Stimulated activated naive B cell treated with anti-CD40 and anti-IgM and Interleukin-4, amounts not matched to agents 10 μg/mL and 1 μg/mL and 100 μg/mL, for 72 hours (primary cell): ENCODE measurements at regions not wholly inside any gene's neighbourhood (a gene's known extent, or its start where the extent isn't known, plus 50 kb on each side); places are given as distances from the start of the nearest gene placed in this dataset.

Experiments used
- ATAC-seq, 2 donors: fragments of 150-1000 bp; cut with Tn5 transposase; replicated peaks; 2 replicates each; pipeline ENCODE4 v1.10.0; 2021; ENCODE audit warnings: moderate library complexity in 1 of 2
- DNase-seq: peaks from one replicate; pipeline ENCODE4 v3.0.0; 2021
- H3K27ac Mint-ChIP-seq: one replicate; pipeline ENCODE4 v1.8.0; 2022; ENCODE audit warnings: mild to moderate bottlenecking, mixed read lengths
- H3K27me3 Mint-ChIP-seq, 2 donors: one replicate each; pipeline ENCODE4 v1.8.0; 2022; ENCODE audit warnings: mixed read lengths in 2 of 2
- H3K36me3 Mint-ChIP-seq, 2 donors: one replicate each; pipeline ENCODE4 v1.8.0; 2022; ENCODE audit warnings: mixed read lengths in 2 of 2, mild to moderate bottlenecking in 1 of 2
- H3K4me1 Mint-ChIP-seq, 2 donors: one replicate each; pipeline ENCODE4 v1.8.0; 2022; ENCODE audit warnings: mixed read lengths in 2 of 2, mild to moderate bottlenecking in 1 of 2
- H3K4me3 Mint-ChIP-seq, 2 donors: one replicate each; pipeline ENCODE4 v1.8.0; 2022; ENCODE audit warnings: mild to moderate bottlenecking in 2 of 2, mixed read lengths in 2 of 2, moderate library complexity in 1 of 2
- H3K9me3 Mint-ChIP-seq, 2 donors: one replicate each; pipeline ENCODE4 v1.8.0; 2022; ENCODE audit warnings: mixed read lengths in 2 of 2, mild to moderate bottlenecking in 1 of 2

GRCh38 chr16:49111351-49111750, 170.3 kb downstream of the CBLN1 start:
- no peaks in the 10 kb centered on the region for H3K27me3 Mint-ChIP-seq
- H3K4me1 Mint-ChIP-seq: no peaks in the 10 kb centered on the region
- H3K36me3 Mint-ChIP-seq: no peaks in the 10 kb centered on the region
- DNase-seq (no peak), ATAC-seq (no peak)
- H3K9me3 Mint-ChIP-seq: peaks cover 0 to 8% of the 10 kb centered on the region in 2 donors
- H3K4me3 Mint-ChIP-seq: no peak overlapping the region
- no peak overlapping the region for H3K27ac Mint-ChIP-seq

- no peak for DNase-seq
- Mint-ChIP-seq H3K4me3 (no peak overlapping the region), H3K27me3 (no peaks in the 10 kb centered on the region), H3K9me3 (peaks cover 0 to 8% of the 10 kb centered on the region in 2 donors), H3K36me3 (no peaks in the 10 kb centered on the region), H3K27ac (no peak overlapping the region), H3K4me1 (no peaks in the 10 kb centered on the region)
- ATAC-seq: no peak
These were observed 173.0 kb downstream of the CBLN1 start for GRCh38 chr16:49108611-49109010.

GRCh38 chr16:49103298-49103697, 178.3 kb downstream of the CBLN1 start:
- Mint-ChIP-seq H3K4me3 (no peak overlapping the region), H3K36me3 (no peaks in the 10 kb centered on the region), H3K27me3 (no peaks in the 10 kb centered on the region), H3K9me3 (peaks cover 3 to 8% of the 10 kb centered on the region in 2 donors), H3K27ac (no peak overlapping the region), H3K4me1 (no peaks in the 10 kb centered on the region)
- DNase-seq (no peak), ATAC-seq (no peak)

GRCh38 chr16:49101997-49102396, 179.6 kb downstream of the CBLN1 start:
- Mint-ChIP-seq H3K27ac (no peak overlapping the region), H3K9me3 (peaks cover 3 to 8% of the 10 kb centered on the region in 2 donors), H3K36me3 (no peaks in the 10 kb centered on the region), H3K27me3 (no peaks in the 10 kb centered on the region), H3K4me1 (no peaks in the 10 kb centered on the region), H3K4me3 (no peak overlapping the region)
- no peak for DNase-seq
- ATAC-seq: no peak

GRCh38 chr16:49100366-49100765, 181.3 kb downstream of the CBLN1 start:
- no peaks in the 10 kb centered on the region for H3K36me3 Mint-ChIP-seq
- no peak overlapping the region for H3K4me3 Mint-ChIP-seq
- no peaks in the 10 kb centered on the region for H3K27me3 Mint-ChIP-seq
- H3K9me3 Mint-ChIP-seq: peaks cover 3 to 6% of the 10 kb centered on the region in 2 donors
- DNase-seq (no peak), ATAC-seq (no peak)
- H3K4me1 Mint-ChIP-seq: no peaks in the 10 kb centered on the region
- no peak overlapping the region for H3K27ac Mint-ChIP-seq

- no peak overlapping the region for H3K4me3 Mint-ChIP-seq
- no peaks in the 10 kb centered on the region for H3K36me3 Mint-ChIP-seq
- no peaks in the 10 kb centered on the region for H3K4me1 Mint-ChIP-seq
- peaks cover 3 to 8% of the 10 kb centered on the region in 2 donors for H3K9me3 Mint-ChIP-seq
- H3K27me3 Mint-ChIP-seq: no peaks in the 10 kb centered on the region
- ATAC-seq (no peak), DNase-seq (no peak)
- no peak overlapping the region for H3K27ac Mint-ChIP-seq
These were observed 183.7 kb downstream of the CBLN1 start for GRCh38 chr16:49097964-49098363.

- no peak for ATAC-seq
- H3K27me3 Mint-ChIP-seq: no peaks in the 10 kb centered on the region
- no peak for DNase-seq
- no peaks in the 10 kb centered on the region for H3K4me1 Mint-ChIP-seq
- H3K4me3 Mint-ChIP-seq: no peak overlapping the region
- H3K36me3 Mint-ChIP-seq: no peaks in the 10 kb centered on the region
- H3K9me3 Mint-ChIP-seq: peaks cover 0 to 6% of the 10 kb centered on the region in 2 donors
- H3K27ac Mint-ChIP-seq: no peak overlapping the region
These were observed 185.3 kb downstream of the CBLN1 start for GRCh38 chr16:49096176-49096945.

GRCh38 chr16:49095539-49095938, 186.1 kb downstream of the CBLN1 start:
- Mint-ChIP-seq H3K36me3 (no peaks in the 10 kb centered on the region), H3K4me1 (no peaks in the 10 kb centered on the region), H3K27ac (no peak overlapping the region), H3K9me3 (peaks cover 0 to 6% of the 10 kb centered on the region in 2 donors), H3K27me3 (no peaks in the 10 kb centered on the region), H3K4me3 (no peak overlapping the region)
- ATAC-seq (no peak), DNase-seq (no peak)

GRCh38 chr16:49094471-49094870, 187.2 kb downstream of the CBLN1 start:
- no peak for ATAC-seq
- Mint-ChIP-seq H3K27ac (no peak overlapping the region), H3K4me1 (no peaks in the 10 kb centered on the region)

GRCh38 chr16:49093939-49094338, 187.7 kb downstream of the CBLN1 start:
- DNase-seq: no peak
- Mint-ChIP-seq H3K27me3 (no peaks in the 10 kb centered on the region), H3K27ac (no peak overlapping the region), H3K4me1 (no peaks in the 10 kb centered on the region), H3K36me3 (no peaks in the 10 kb centered on the region), H3K4me3 (no peak overlapping the region), H3K9me3 (peaks cover 0 to 3% of the 10 kb centered on the region in 2 donors)
- no peak for ATAC-seq

More at GRCh38 chr16:49094471-49094870, 187.2 kb downstream of the CBLN1 start:
- no peaks in the 10 kb centered on the region for H3K36me3 Mint-ChIP-seq
- DNase-seq: no peak
- no peaks in the 10 kb centered on the region for H3K27me3 Mint-ChIP-seq
- peaks cover 0 to 4% of the 10 kb centered on the region in 2 donors for H3K9me3 Mint-ChIP-seq
- no peak overlapping the region for H3K4me3 Mint-ChIP-seq

- Mint-ChIP-seq H3K36me3 (no peaks in the 10 kb centered on the region), H3K27ac (no peak overlapping the region), H3K4me3 (no peak overlapping the region), H3K9me3 (peaks cover 0 to 2% of the 10 kb centered on the region in 2 donors), H3K27me3 (no peaks in the 10 kb centered on the region), H3K4me1 (no peaks in the 10 kb centered on the region)
- ATAC-seq: no peak
- DNase-seq: no peak
These were observed 188.9 kb downstream of the CBLN1 start for GRCh38 chr16:49092704-49093103.

GRCh38 chr16:49089533-49089932, 192.1 kb downstream of the CBLN1 start:
- Mint-ChIP-seq H3K4me1 (no peaks in the 10 kb centered on the region), H3K27me3 (no peaks in the 10 kb centered on the region), H3K4me3 (no peak overlapping the region), H3K9me3 (peaks cover 8 to 9% of the 10 kb centered on the region in 2 donors), H3K27ac (no peak overlapping the region), H3K36me3 (no peaks in the 10 kb centered on the region)
- ATAC-seq: no peak
- DNase-seq: no peak

GRCh38 chr16:49089039-49089438, 192.6 kb downstream of the CBLN1 start:
- no peaks in the 10 kb centered on the region for H3K27me3 Mint-ChIP-seq
- ATAC-seq (no peak), DNase-seq (no peak)
- no peaks in the 10 kb centered on the region for H3K36me3 Mint-ChIP-seq
- H3K4me3 Mint-ChIP-seq: no peak overlapping the region
- no peaks in the 10 kb centered on the region for H3K4me1 Mint-ChIP-seq
- peaks cover 12 to 13% of the 10 kb centered on the region in 2 donors for H3K9me3 Mint-ChIP-seq
- no peak overlapping the region for H3K27ac Mint-ChIP-seq

GRCh38 chr16:49085686-49086085, 196.0 kb downstream of the CBLN1 start:
- H3K27ac Mint-ChIP-seq: no peak overlapping the region
- H3K27me3 Mint-ChIP-seq: peaks cover 0 to under 1% of the 10 kb centered on the region in 2 donors
- no peaks in the 10 kb centered on the region for H3K36me3 Mint-ChIP-seq
- no peak for ATAC-seq
- no peaks in the 10 kb centered on the region for H3K4me1 Mint-ChIP-seq
- DNase-seq: no peak
- peaks cover 13 to 15% of the 10 kb centered on the region in 2 donors for H3K9me3 Mint-ChIP-seq
- no peak overlapping the region for H3K4me3 Mint-ChIP-seq

- Mint-ChIP-seq H3K4me3 (no peak overlapping the region), H3K27me3 (peaks cover 0 to 3% of the 10 kb centered on the region in 2 donors), H3K36me3 (no peaks in the 10 kb centered on the region), H3K4me1 (no peaks in the 10 kb centered on the region), H3K9me3 (peaks cover 16 to 18% of the 10 kb centered on the region in 2 donors), H3K27ac (no peak overlapping the region)
- DNase-seq (no peak), ATAC-seq (no peak)
These were observed 196.8 kb downstream of the CBLN1 start for GRCh38 chr16:49084628-49085390.
